ENCODE measurements at regions not wholly inside any gene's neighbourhood (a gene's known extent, or its start where the extent isn't known, plus 50 kb on each side); places are given as distances from the start of the nearest gene placed in this dataset.
"Not testable (repeated sequence)": the region's sequence is repeated elsewhere in the genome, so short reads cannot be mapped to it uniquely, and the experiment has no call there.

- no peak for DNase-seq (ENCODE audit: low spot score in 2 of 2)
- no peaks in the 10 kb centered on the region for H3K27me3 Mint-ChIP-seq
- H3K4me1 Mint-ChIP-seq = no peaks in the 10 kb centered on the region
- no peaks in the 10 kb centered on the region for H3K36me3 Mint-ChIP-seq (ENCODE audit: insufficient read depth)
- H3K9me3 Mint-ChIP-seq = no peaks in the 10 kb centered on the region
- no peak overlapping the region for H3K27ac Mint-ChIP-seq (ENCODE audit: low read depth)
- H3K4me3 Mint-ChIP-seq = no peak overlapping the region
- no peak for ATAC-seq (replicated peaks; ENCODE audit: extremely low read depth, poor library complexity, severe bottlenecking)
Measured at GRCh38 chr15:26073430-26074333, 210.6 kb upstream of the ATP10A start.

- H3K27me3 Mint-ChIP-seq = no peaks in the 10 kb centered on the region
- ATAC-seq (replicated peaks; ENCODE audit: extremely low read depth, poor library complexity, severe bottlenecking) = no peak
- no peaks in the 10 kb centered on the region for H3K9me3 Mint-ChIP-seq
- no peak for DNase-seq (ENCODE audit: low spot score in 2 of 2)
- H3K27ac Mint-ChIP-seq (ENCODE audit: low read depth) = no peak overlapping the region
- H3K4me1 Mint-ChIP-seq = no peaks in the 10 kb centered on the region
- H3K4me3 Mint-ChIP-seq = no peak overlapping the region
- no peaks in the 10 kb centered on the region for H3K36me3 Mint-ChIP-seq (ENCODE audit: insufficient read depth)
Measured at GRCh38 chr15:26070095-26070532, 207.0 kb upstream of the ATP10A start.

GRCh38 chr15:26069231-26069641, 206.1 kb upstream of the ATP10A start:
- no peak overlapping the region for H3K27ac Mint-ChIP-seq (ENCODE audit: low read depth)

GRCh38 chr15:26066896-26067295, 203.8 kb upstream of the ATP10A start:
- no peaks in the 10 kb centered on the region for H3K36me3 Mint-ChIP-seq (ENCODE audit: insufficient read depth)
- no peaks in the 10 kb centered on the region for H3K4me1 Mint-ChIP-seq
- DNase-seq (ENCODE audit: low spot score in 2 of 2) = no peak
- no peaks in the 10 kb centered on the region for H3K9me3 Mint-ChIP-seq
- no peaks in the 10 kb centered on the region for H3K27me3 Mint-ChIP-seq
- no peak overlapping the region for H3K27ac Mint-ChIP-seq (ENCODE audit: low read depth)
- no peak for ATAC-seq (replicated peaks; ENCODE audit: extremely low read depth, poor library complexity, severe bottlenecking)
- H3K4me3 Mint-ChIP-seq = no peak overlapping the region

More at GRCh38 chr15:26069231-26069641, 206.1 kb upstream of the ATP10A start:
- no peaks in the 10 kb centered on the region for H3K4me1 Mint-ChIP-seq
- ATAC-seq (replicated peaks; ENCODE audit: extremely low read depth, poor library complexity, severe bottlenecking) = no peak
- no peak for DNase-seq (ENCODE audit: low spot score in 2 of 2)
- H3K36me3 Mint-ChIP-seq (ENCODE audit: insufficient read depth) = no peaks in the 10 kb centered on the region
- no peaks in the 10 kb centered on the region for H3K27me3 Mint-ChIP-seq
- no peaks in the 10 kb centered on the region for H3K9me3 Mint-ChIP-seq
- no peak overlapping the region for H3K4me3 Mint-ChIP-seq

GRCh38 chr15:26065723-26066122, 202.6 kb upstream of the ATP10A start:
- Mint-ChIP-seq H3K9me3 (no peaks in the 10 kb centered on the region), H3K27me3 (no peaks in the 10 kb centered on the region), H3K4me3 (no peak overlapping the region), H3K36me3 (ENCODE audit: insufficient read depth) (no peaks in the 10 kb centered on the region), H3K27ac (ENCODE audit: low read depth) (no peak overlapping the region), H3K4me1 (no peaks in the 10 kb centered on the region)
- DNase-seq (ENCODE audit: low spot score in 2 of 2) (no peak), ATAC-seq (replicated peaks; ENCODE audit: extremely low read depth, poor library complexity, severe bottlenecking) (no peak)

- Mint-ChIP-seq H3K4me1 (no peaks in the 10 kb centered on the region), H3K4me3 (no peak overlapping the region)
- ATAC-seq (replicated peaks; ENCODE audit: extremely low read depth, poor library complexity, severe bottlenecking) = no peak
Measured at GRCh38 chr15:26061248-26061647, 198.1 kb upstream of the ATP10A start.

GRCh38 chr15:26056766-26057165, 193.6 kb upstream of the ATP10A start:
- not testable (repeated sequence) for H3K27me3 Mint-ChIP-seq; DNase-seq (ENCODE audit: low spot score in 2 of 2); H3K27ac Mint-ChIP-seq (ENCODE audit: low read depth); H3K4me3 Mint-ChIP-seq; H3K4me1 Mint-ChIP-seq; H3K36me3 Mint-ChIP-seq (ENCODE audit: insufficient read depth); H3K9me3 Mint-ChIP-seq; ATAC-seq (replicated peaks; ENCODE audit: extremely low read depth, poor library complexity, severe bottlenecking)

More at GRCh38 chr15:26061248-26061647, 198.1 kb upstream of the ATP10A start:
- no peak for DNase-seq (ENCODE audit: low spot score in 2 of 2)
- peaks cover 6% of the 10 kb centered on the region for H3K9me3 Mint-ChIP-seq
- no peak overlapping the region for H3K27ac Mint-ChIP-seq (ENCODE audit: low read depth)
- H3K36me3 Mint-ChIP-seq (ENCODE audit: insufficient read depth) = no peaks in the 10 kb centered on the region
- H3K27me3 Mint-ChIP-seq = no peaks in the 10 kb centered on the region

GRCh38 chr15:26051761-26052675, 188.9 kb upstream of the ATP10A start:
- H3K36me3 Mint-ChIP-seq (ENCODE audit: insufficient read depth) = no peaks in the 10 kb centered on the region
- H3K4me1 Mint-ChIP-seq = no peaks in the 10 kb centered on the region
- H3K27me3 Mint-ChIP-seq = peaks cover 8% of the 10 kb centered on the region
- DNase-seq (ENCODE audit: low spot score in 2 of 2) = no peak
- no peak for ATAC-seq (replicated peaks; ENCODE audit: extremely low read depth, poor library complexity, severe bottlenecking)
- H3K27ac Mint-ChIP-seq (ENCODE audit: low read depth) = no peak overlapping the region
- H3K9me3 Mint-ChIP-seq = no peaks in the 10 kb centered on the region
- no peak overlapping the region for H3K4me3 Mint-ChIP-seq

- no peak for ATAC-seq (replicated peaks; ENCODE audit: extremely low read depth, poor library complexity, severe bottlenecking)
- Mint-ChIP-seq H3K9me3 (peaks cover 5% of the 10 kb centered on the region), H3K4me3 (no peak overlapping the region), H3K27me3 (peaks cover 8% of the 10 kb centered on the region), H3K36me3 (ENCODE audit: insufficient read depth) (peaks cover 2% of the 10 kb centered on the region), H3K27ac (ENCODE audit: low read depth) (no peak overlapping the region), H3K4me1 (no peaks in the 10 kb centered on the region)
- no peak for DNase-seq (ENCODE audit: low spot score in 2 of 2)
Measured at GRCh38 chr15:26050984-26051383, 187.9 kb upstream of the ATP10A start.

- Mint-ChIP-seq H3K4me1 (no peaks in the 10 kb centered on the region), H3K36me3 (ENCODE audit: insufficient read depth) (peaks cover 2% of the 10 kb centered on the region), H3K27ac (ENCODE audit: low read depth) (no peak overlapping the region), H3K27me3 (peaks cover 8% of the 10 kb centered on the region), H3K4me3 (no peak overlapping the region), H3K9me3 (peaks cover 5% of the 10 kb centered on the region)
- ATAC-seq (replicated peaks; ENCODE audit: extremely low read depth, poor library complexity, severe bottlenecking) (no peak), DNase-seq (ENCODE audit: low spot score in 2 of 2) (no peak)
Measured at GRCh38 chr15:26049900-26050657, 187.0 kb upstream of the ATP10A start.

GRCh38 chr15:26048669-26049068, 185.5 kb upstream of the ATP10A start:
- Mint-ChIP-seq H3K27ac (ENCODE audit: low read depth) (no peak overlapping the region), H3K36me3 (ENCODE audit: insufficient read depth) (peaks cover 5% of the 10 kb centered on the region), H3K9me3 (peaks cover 5% of the 10 kb centered on the region), H3K4me3 (no peak overlapping the region), H3K4me1 (no peaks in the 10 kb centered on the region), H3K27me3 (peaks cover 8% of the 10 kb centered on the region)
- DNase-seq (ENCODE audit: low spot score in 2 of 2) (no peak), ATAC-seq (replicated peaks; ENCODE audit: extremely low read depth, poor library complexity, severe bottlenecking) (no peak)

- Mint-ChIP-seq H3K27me3 (no peaks in the 10 kb centered on the region), H3K4me3 (no peak overlapping the region), H3K4me1 (no peaks in the 10 kb centered on the region), H3K9me3 (peaks cover 5% of the 10 kb centered on the region), H3K36me3 (ENCODE audit: insufficient read depth) (peaks cover 5% of the 10 kb centered on the region), H3K27ac (ENCODE audit: low read depth) (no peak overlapping the region)
- no peak for DNase-seq (ENCODE audit: low spot score in 2 of 2)
- ATAC-seq (replicated peaks; ENCODE audit: extremely low read depth, poor library complexity, severe bottlenecking) = no peak
Measured at GRCh38 chr15:26045516-26045915, 182.4 kb upstream of the ATP10A start.

Measured in central memory CD8-positive, alpha-beta T cell (primary cell).